ENCODE measurements at regions not wholly inside any gene's neighbourhood (a gene's known extent, or its start where the extent isn't known, plus 50 kb on each side); places are given as distances from the start of the nearest gene placed in this dataset.

GRCh38 chr1:58997637-58998036 lies 213.8 kb upstream of the JUN start:
- H3K27ac ChIP-seq: no peak overlapping the region

GRCh38 chr1:58999676-59000075 lies 215.8 kb upstream of the JUN start:
- Histone ChIP-seq H3K9me3 (no peaks in the 10 kb centered on the region), H3K27me3 (no peaks in the 10 kb centered on the region), H3K4me1 (peaks cover 6% of the 10 kb centered on the region), H3K27ac (no peak overlapping the region), H3K4me3 (no peak overlapping the region), H3K36me3 (replicated peaks in 1 of 2; ENCODE audit: insufficient read depth in 1 of 2, low read depth in 2 of 2) (no peaks in the 10 kb centered on the region)
- intact Hi-C loops (cut with DNase I): no loop called here
- WGBS, 2 donors: 75 to 86% methylated on average over 8 of the region's 8 CpGs
- no peak for ATAC-seq
- no peak for DNase-seq
- TF ChIP-seq POLR2A (IDR thresholded peaks at IDR 0.05) (no peak), CTCF (IDR thresholded peaks at IDR 0.05) (no peak)

More at GRCh38 chr1:58997637-58998036, 213.8 kb upstream of the JUN start:
- TF ChIP-seq POLR2A (IDR thresholded peaks at IDR 0.05): no peak
- TF ChIP-seq CTCF (IDR thresholded peaks at IDR 0.05): no peak
- intact Hi-C loops (cut with DNase I): no loop called here
- DNase-seq (no peak), ATAC-seq (no peak)
- no peaks in the 10 kb centered on the region for H3K9me3 ChIP-seq
- no peak overlapping the region for H3K4me3 ChIP-seq
- H3K4me1 ChIP-seq: no peaks in the 10 kb centered on the region
- 95 to 100% methylated on average over 1 of the region's 1 CpG for WGBS, 2 donors
- H3K36me3 ChIP-seq (replicated peaks in 1 of 2; ENCODE audit: insufficient read depth in 1 of 2, low read depth in 2 of 2): no peaks in the 10 kb centered on the region
- H3K27me3 ChIP-seq: no peaks in the 10 kb centered on the region

GRCh38 chr1:59004755-59005154 lies 220.9 kb upstream of the JUN start:
- Histone ChIP-seq H3K4me3 (no peak overlapping the region), H3K27me3 (no peaks in the 10 kb centered on the region), H3K27ac (no peak overlapping the region), H3K4me1 (peaks cover 6% of the 10 kb centered on the region), H3K36me3 (replicated peaks in 1 of 2; ENCODE audit: insufficient read depth in 1 of 2, low read depth in 2 of 2) (no peaks in the 10 kb centered on the region), H3K9me3 (no peaks in the 10 kb centered on the region)
- WGBS, 2 donors: 79 to 88% methylated on average over 2 of the region's 2 CpGs
- ATAC-seq (no peak), DNase-seq (no peak)
- intact Hi-C loops (cut with DNase I): no loop called here
- TF ChIP-seq POLR2A (IDR thresholded peaks at IDR 0.05): no peak

GRCh38 chr1:59005491-59006288 lies 221.8 kb upstream of the JUN start:
- H3K27ac ChIP-seq: no peak overlapping the region
- H3K27me3 ChIP-seq: no peaks in the 10 kb centered on the region
- peaks cover 6% of the 10 kb centered on the region for H3K4me1 ChIP-seq
- H3K4me3 ChIP-seq: no peak overlapping the region
- no peak for TF ChIP-seq CTCF (IDR thresholded peaks at IDR 0.05)
- TF ChIP-seq POLR2A (IDR thresholded peaks at IDR 0.05): no peak
- H3K36me3 ChIP-seq (replicated peaks in 1 of 2; ENCODE audit: insufficient read depth in 1 of 2, low read depth in 2 of 2): no peaks in the 10 kb centered on the region
- ATAC-seq (no peak), DNase-seq (no peak)
- intact Hi-C loops (cut with DNase I): no loop called here
- no peaks in the 10 kb centered on the region for H3K9me3 ChIP-seq
- WGBS, 2 donors: 67 to 74% methylated on average over 1 of the region's 1 CpG

GRCh38 chr1:59006289-59006658 lies 222.4 kb upstream of the JUN start:
- intact Hi-C loops (cut with DNase I): no loop called here
- ATAC-seq (no peak), DNase-seq (no peak)
- no peak overlapping the region for H3K4me3 ChIP-seq
- H3K27ac ChIP-seq: no peak overlapping the region
- no peak for TF ChIP-seq CTCF (IDR thresholded peaks at IDR 0.05)
- TF ChIP-seq POLR2A (IDR thresholded peaks at IDR 0.05): no peak
- peaks cover 6% of the 10 kb centered on the region for H3K4me1 ChIP-seq
- no peaks in the 10 kb centered on the region for H3K9me3 ChIP-seq
- no peaks in the 10 kb centered on the region for H3K27me3 ChIP-seq
- 88 to 92% methylated on average over 3 of the region's 3 CpGs for WGBS, 2 donors
- no peaks in the 10 kb centered on the region for H3K36me3 ChIP-seq (replicated peaks in 1 of 2; ENCODE audit: insufficient read depth in 1 of 2, low read depth in 2 of 2)
